K562 (cell line): ENCODE measurements at regions not wholly inside any gene's neighbourhood (a gene's known extent, or its start where the extent isn't known, plus 50 kb on each side); places are given as distances from the start of the nearest gene placed in this dataset.

Experiments
- ATAC-seq: fragments of 200-7000 bp; cut with Tn5 transposase; 3 replicates; pipeline ENCODE4 v1.9.1; 2020; ENCODE audit warnings: moderate library complexity
- BruUV-seq: library from RNA; stranded (reverse); fragments of 400-500 nt; replicated peaks from 2 replicates; lab custom pipeline; 2021; lab: Mats Ljungman, UMichigan
- CTCF ChIA-PET: fragments of 300-600 bp; formaldehyde crosslinking; extraction: SDS; loops from one replicate; lab custom pipeline; 2021; ENCODE audit warnings: low intra/inter-chr PET ratio; lab: Yijun Ruan, JAX
- POLR2A ChIA-PET: fragments of 300-600, 350-650 bp; sonication (Branson Sonifier 250); formaldehyde crosslinking; extraction: SDS; loops from one replicate; lab custom pipeline; 2021; ENCODE audit warnings: antibody characterized with exemption, inconsistent platforms; lab: Yijun Ruan, JAX
- DNase-seq, 4 experiments: peaks; one replicate each; pipeline versions ENCODE4 v3.0.0 to v3.0.0-alpha.2; 2011 to 2018; ENCODE audit warnings: low spot score in 3 of 4, mixed read lengths in 3 of 4; ENCODE audit errors: extremely low read depth in 1 of 4
- FAIRE-seq: peaks from 2 replicates; lab custom pipeline; 2011; peaks lifted over from hg19 to GRCh38; lab: Jason Lieb, UNC
- H2AFZ ChIP-seq: 2 replicates; pipeline ENCODE4 v1.6.0; 2011; ENCODE audit warnings: low read depth, low read length, control low read depth, inconsistent platforms
- H3K27ac ChIP-seq: fragments of 200-600 bp; 3 replicates; pipeline ENCODE4 v1.8.0; 2011; ENCODE audit warnings: low read depth, mild to moderate bottlenecking, control low read depth, inconsistent platforms, low read length, moderate library complexity, mixed read lengths; ENCODE audit errors: extremely low read depth
- H3K27me3 ChIP-seq, 2 experiments: fragments of 300-600 bp in 1 of 2; 2 replicates in 1 of 2; 3 replicates in 1 of 2; pipeline versions ENCODE4 v1.6.0 to v1.8.0; 2011; ENCODE audit warnings: inconsistent platforms in 2 of 2, low read length in 2 of 2, mild to moderate bottlenecking in 1 of 2, mixed read lengths in 1 of 2, moderate library complexity in 1 of 2; ENCODE audit not compliant: control insufficient read depth in 2 of 2, insufficient read depth in 2 of 2
- H3K36me3 ChIP-seq: fragments of 300-600 bp; 3 replicates; pipeline ENCODE4 v1.8.0; 2011; ENCODE audit warnings: mild to moderate bottlenecking, low read length, inconsistent platforms; ENCODE audit not compliant: control insufficient read depth, insufficient read depth
- H3K4me1 ChIP-seq, 2 experiments: fragments of 200-600 bp in 1 of 2; replicated peaks in 1 of 2; 2 replicates in 1 of 2; 3 replicates in 1 of 2; pipeline versions ENCODE4 v1.5.1 to v1.8.0; 2011; ENCODE audit warnings: inconsistent platforms in 2 of 2, low read length in 2 of 2, mild to moderate bottlenecking in 1 of 2, mixed read lengths in 1 of 2, moderate library complexity in 1 of 2; ENCODE audit not compliant: control insufficient read depth in 2 of 2, insufficient read depth in 2 of 2
- H3K4me2 ChIP-seq: 2 replicates; pipeline ENCODE4 v1.6.1; 2011; ENCODE audit warnings: low read length, control low read depth, inconsistent platforms, mixed read lengths; ENCODE audit not compliant: insufficient read depth
- H3K4me3 ChIP-seq: fragments of 200-600 bp; sonication (generic), shearing (Covaris generic); 2 replicates; pipeline ENCODE4 v1.5.1; 2016; ENCODE audit warnings: control low read depth, inconsistent platforms
- H3K79me2 ChIP-seq: fragments of 200-600 bp; 3 replicates; pipeline ENCODE4 v1.8.0; 2011; ENCODE audit warnings: low read length, inconsistent platforms; ENCODE audit not compliant: control insufficient read depth, insufficient read depth
- H3K9ac ChIP-seq, 2 experiments: 2 replicates each; pipeline versions ENCODE4 v1.6.0 to v1.6.1; 2011; ENCODE audit warnings: low read depth in 2 of 2, low read length in 2 of 2, control low read depth in 1 of 2, inconsistent platforms in 1 of 2, mild to moderate bottlenecking in 1 of 2, mixed read lengths in 1 of 2; ENCODE audit not compliant: insufficient read depth in 1 of 2
- H3K9me1 ChIP-seq: one replicate; pipeline ENCODE4 v1.6.0; 2011; ENCODE audit warnings: inconsistent platforms, mild to moderate bottlenecking, low read length, moderate library complexity; ENCODE audit not compliant: control insufficient read depth, insufficient read depth
- H3K9me3 ChIP-seq: replicated peaks from 2 replicates; pipeline ENCODE4 v1.5.1; 2011; ENCODE audit warnings: low read depth, low read length, inconsistent platforms; ENCODE audit not compliant: control insufficient read depth, insufficient read depth
- H4K20me1 ChIP-seq: replicated peaks from 2 replicates; pipeline ENCODE4 v1.6.1; 2011; ENCODE audit warnings: low read length, inconsistent platforms, mixed read lengths; ENCODE audit not compliant: control insufficient read depth, insufficient read depth
- FOSL1 ChIP-seq: fragments of 200-800 bp; sonication (Bioruptor generic); conservative IDR thresholded peaks from 2 replicates; pipeline ENCODE4 v1.6.1; 2016; ENCODE audit warnings: missing genetic modification characterization, missing compliant biosample characterization
- IFI16 ChIP-seq: fragments of 250-450 bp; sonication (Bioruptor Pico); IDR thresholded peaks from 2 replicates; pipeline ENCODE4 v2.1.2; 2022; ENCODE audit warnings: mild to moderate bottlenecking, inconsistent platforms
- MTA3 ChIP-seq: fragments of 450-650 bp; formaldehyde crosslinking; IDR thresholded peaks from 2 replicates; pipeline ENCODE4 v1.6.1; 2017; ENCODE audit warnings: mild to moderate bottlenecking, borderline replicate concordance
- NFYB ChIP-seq: IDR thresholded peaks from 2 replicates; pipeline ENCODE4 v1.6.1; 2011; ENCODE audit warnings: mild to moderate bottlenecking, moderate library complexity; ENCODE audit not compliant: insufficient read length; ENCODE audit errors: extremely low read depth
- NR4A1 ChIP-seq, 2 experiments: fragments of 250-450 bp in 1 of 2; fragments of 450-650 bp in 1 of 2; sonication (Bioruptor Pico) in 1 of 2; IDR thresholded peaks; 2 replicates each; pipeline versions ENCODE4 v1.4.0 to v1.6.1; 2016 to 2020; ENCODE audit warnings: mild to moderate bottlenecking in 2 of 2, missing compliant biosample characterization in 1 of 2, missing genetic modification characterization in 1 of 2, moderate library complexity in 1 of 2
- PHF8 ChIP-seq: fragments of 200-600 bp; sonication (generic); IDR thresholded peaks from 2 replicates; pipeline ENCODE4 v1.6.1; 2012; ENCODE audit warnings: mixed run types, mild to moderate bottlenecking, inconsistent platforms, low read length, moderate library complexity, borderline replicate concordance
- PRDM10 ChIP-seq: fragments of 450-650 bp; IDR thresholded peaks from 2 replicates; pipeline ENCODE4 v1.6.1; 2018; ENCODE audit not compliant: partially characterized antibody
- RBM25 ChIP-seq: fragments of 200-400 bp; formaldehyde crosslinking; IDR thresholded peaks from 2 replicates; pipeline ENCODE4 v1.6.1; 2018; ENCODE audit warnings: low read length, low read depth, moderate library complexity; ENCODE audit not compliant: severe bottlenecking
- SRSF3 ChIP-seq: fragments of 200-400 bp; formaldehyde crosslinking; IDR thresholded peaks from 2 replicates; pipeline ENCODE4 v1.6.1; 2016; ENCODE audit warnings: mild to moderate bottlenecking, low read length, moderate library complexity; ENCODE audit not compliant: insufficient read depth
- TFAM ChIP-seq: fragments of 250-450 bp; sonication (Bioruptor Pico); conservative IDR thresholded peaks from 2 replicates; pipeline ENCODE4 v1.5.0; 2021; ENCODE audit warnings: mild to moderate bottlenecking, moderate library complexity
- U2AF2 ChIP-seq: fragments of 200-400 bp; formaldehyde crosslinking; optimal IDR thresholded peaks from 2 replicates; pipeline ENCODE3; 2017; ENCODE audit warnings: low read depth, mild to moderate bottlenecking, low read length
- ZC3H8 ChIP-seq: fragments of 450-650 bp; IDR thresholded peaks from 2 replicates; pipeline ENCODE4 v1.6.1; 2017
- ZKSCAN8 ChIP-seq: fragments of 200-800 bp; sonication (Bioruptor generic); IDR thresholded peaks from 2 replicates; pipeline ENCODE4 v1.6.1; 2016; ENCODE audit warnings: missing genetic modification characterization, missing compliant biosample characterization
- ZNF133 ChIP-seq: fragments of 250-450 bp; sonication (Bioruptor Pico); IDR thresholded peaks from 2 replicates; pipeline ENCODE4 v1.4.0; 2020; ENCODE audit warnings: mild to moderate bottlenecking
- ZNF184 ChIP-seq: sonication (generic); formaldehyde crosslinking; IDR thresholded peaks from 2 replicates; pipeline ENCODE4 v1.5.0; 2020; ENCODE audit warnings: missing genetic modification reagents
- ZNF41 ChIP-seq: fragments of 250-450 bp; sonication (Bioruptor Pico); conservative IDR thresholded peaks from 2 replicates; pipeline ENCODE4 v1.4.0; 2020; ENCODE audit warnings: mild to moderate bottlenecking
- ZNF445 ChIP-seq: fragments of 250-450 bp; sonication (Bioruptor Pico); IDR thresholded peaks from 2 replicates; pipeline ENCODE4 v1.4.0; 2020; ENCODE audit warnings: low read depth, mild to moderate bottlenecking, moderate library complexity
- ZNF707 ChIP-seq: fragments of 250-450 bp; sonication (Bioruptor Pico); conservative IDR thresholded peaks from 2 replicates; pipeline ENCODE4 v1.8.0; 2022; ENCODE audit warnings: inconsistent platforms, mild to moderate bottlenecking, moderate library complexity
- WGBS: fragments of 100-300 bp; shearing (Covaris generic); methylation state at CpG from one replicate; pipeline ENCODE4 v1.1.6; 2016; ENCODE audit warnings: low coverage, mixed read lengths; ENCODE audit not compliant: insufficient coverage; ENCODE audit errors: missing lambda C conversion rate; 5-methylcytosine and 5-hydroxymethylcytosine counted together
- in situ Hi-C: fragments of 300-500 bp; cut with MboI; formaldehyde crosslinking; loops from 4 replicates; pipeline ENCODE4 v1.15.0; 2018; ENCODE audit warnings: inconsistent platforms, mixed read lengths
- intact Hi-C: fragments of 100-400 bp; cut with micrococcal nuclease; formaldehyde crosslinking; loops from 2 replicates; pipeline ENCODE4 v1.14.2; 2022

DNA sequence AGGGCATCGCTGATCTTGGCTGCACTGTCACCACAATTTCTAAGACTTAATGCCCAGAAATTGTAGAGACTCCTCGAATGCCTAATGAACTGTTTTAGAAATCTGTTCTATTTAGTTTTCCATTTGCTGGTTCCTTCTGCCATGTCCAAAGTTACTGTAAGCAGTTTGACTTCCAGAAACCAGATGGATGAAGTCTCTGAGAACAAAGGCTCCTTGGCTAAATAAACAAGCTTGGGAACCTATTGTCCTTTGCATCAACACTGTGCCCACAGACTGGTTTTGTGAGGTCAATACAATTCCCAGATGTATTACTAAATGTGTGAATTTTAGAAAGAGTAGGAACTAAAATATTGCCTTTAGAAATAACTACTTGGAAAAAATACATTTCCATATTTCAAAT is 600.2 kb downstream of the NYAP2 start:
- no peak for FAIRE-seq
- CTCF ChIA-PET, result no interaction called here
- Histone ChIP-seq H3K36me3 (no peaks in the 10 kb centered on the region), H4K20me1 (no peaks in the 10 kb centered on the region), H3K27ac (no peak overlapping the region), H3K9ac (no peak overlapping the region), H3K4me1 (no peaks in the 10 kb centered on the region), H3K4me2 (no peak overlapping the region)
- whole genome bisulfite sequencing, result 0% methylated on average over 2 of the region's 2 CpGs
- intact Hi-C loops, result no loop called here
- no peak for DNase-seq
- ATAC-seq, result no peak
- no peak for TF ChIP-seq IFI16 (CRISPR knock-in tag)
- no peak for TF ChIP-seq PHF8
- no peak for TF ChIP-seq FOSL1 (tag)
- TF ChIP-seq ZNF707 (CRISPR knock-in tag), result no peak
- TF ChIP-seq ZNF133 (CRISPR knock-in tag), result no peak
- TF ChIP-seq RBM25, result no peak
- no peak for TF ChIP-seq NR4A1 (CRISPR knock-in tag; IDR thresholded peaks at IDR 0.05)
- no peak for TF ChIP-seq NR4A1 (tag; IDR thresholded peaks at IDR 0.05)
- TF ChIP-seq U2AF2, result no peak
- TF ChIP-seq ZNF41, result no peak
- TF ChIP-seq ZNF184 (CRISPR knock-in tag), result no peak
- TF ChIP-seq ZKSCAN8, result no peak
- no peak for TF ChIP-seq PRDM10
- TF ChIP-seq MTA3, result no peak
- no peak for TF ChIP-seq NFYB
- no peak for TF ChIP-seq ZNF445 (CRISPR knock-in tag)
- TF ChIP-seq TFAM (CRISPR knock-in tag), result no peak
- TF ChIP-seq ZC3H8, result no peak
- TF ChIP-seq SRSF3, result no peak
- TF ChIP-seq, all 486 proteins: peak for 0
- POLR2A ChIA-PET, result no interaction called here
- Histone ChIP-seq H3K4me3 (no peak overlapping the region), H3K9me3 (no peaks in the 10 kb centered on the region), H3K9me1 (no peaks in the 10 kb centered on the region), H3K79me2 (no peaks in the 10 kb centered on the region), H2AFZ (no peak overlapping the region), H3K27me3 (no peaks in the 10 kb centered on the region)
- in situ Hi-C loops, result no loop called here
- no TSS peak for BruUV-seq
